HG03469 (cell line): ENCODE measurements at regions not wholly inside any gene's neighbourhood (a gene's known extent, or its start where the extent isn't known, plus 50 kb on each side); places are given as distances from the start of the nearest gene placed in this dataset.
"Not testable (repeated sequence)": the region's sequence is repeated elsewhere in the genome, so short reads cannot be mapped to it uniquely, and the experiment has no call there.

Source experiments
- ATAC-seq: cut with Tn5 transposase; IDR thresholded peaks from one replicate; pipeline ENCODE4 v1.9.1; 2021; ENCODE audit warnings: mild to moderate bottlenecking, moderate library complexity, moderate number of reproducible peaks; ENCODE audit not compliant: unreplicated experiment

- ATAC-seq: no peak
Observed at GRCh38 chr1:163562355-163562754, 240.6 kb downstream of the NUF2 start.

GRCh38 chr1:163565166-163565565 is 243.4 kb downstream of the NUF2 start:
- no peak for ATAC-seq

DNA sequence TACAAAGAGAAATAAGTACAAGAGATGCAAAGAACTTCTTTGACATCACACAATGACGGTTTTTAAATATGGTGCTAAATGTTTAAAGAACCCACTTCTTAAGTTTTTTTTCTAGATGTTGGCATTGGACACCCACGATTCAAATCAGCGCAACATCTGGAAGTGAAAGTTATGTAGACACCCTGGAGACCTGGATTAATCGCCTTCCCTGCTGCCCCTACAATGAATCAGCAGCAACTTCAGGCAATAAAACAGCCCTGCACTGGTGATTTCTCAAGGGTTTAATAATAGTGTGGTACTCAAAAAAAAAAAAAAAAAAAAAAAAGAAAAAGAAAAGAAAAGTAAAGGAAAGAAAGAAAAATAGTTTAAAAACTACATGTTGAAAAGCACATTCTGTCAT is 248.3 kb downstream of the NUF2 start:
- no peak for ATAC-seq

- no peak for ATAC-seq
Observed at GRCh38 chr1:163571950-163572349, 250.2 kb downstream of the NUF2 start.

- no peak for ATAC-seq
Observed at GRCh38 chr1:163574119-163574518, 252.4 kb downstream of the NUF2 start.

DNA sequence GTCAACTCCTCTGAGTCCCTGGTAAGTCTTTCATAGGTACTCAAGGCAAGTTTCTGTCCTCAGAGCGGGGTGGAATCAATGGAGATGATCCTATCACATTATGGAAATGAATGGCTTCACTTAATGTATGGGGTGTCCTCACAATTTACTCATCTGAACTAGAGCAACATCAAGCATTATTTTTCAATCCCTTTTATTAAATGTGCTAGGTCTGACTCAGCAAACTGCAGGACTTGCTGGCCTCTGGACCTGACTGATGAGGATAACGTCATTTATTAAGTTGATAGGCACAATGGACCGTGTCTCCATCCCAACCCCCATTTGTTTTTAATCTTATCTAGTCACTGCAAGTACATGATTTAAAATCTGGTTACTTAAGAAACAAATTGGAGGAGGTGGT is 259.2 kb downstream of the NUF2 start:
- ATAC-seq: no peak

- no peak for ATAC-seq
Observed at GRCh38 chr1:163583661-163584181, 262.0 kb downstream of the NUF2 start.

DNA sequence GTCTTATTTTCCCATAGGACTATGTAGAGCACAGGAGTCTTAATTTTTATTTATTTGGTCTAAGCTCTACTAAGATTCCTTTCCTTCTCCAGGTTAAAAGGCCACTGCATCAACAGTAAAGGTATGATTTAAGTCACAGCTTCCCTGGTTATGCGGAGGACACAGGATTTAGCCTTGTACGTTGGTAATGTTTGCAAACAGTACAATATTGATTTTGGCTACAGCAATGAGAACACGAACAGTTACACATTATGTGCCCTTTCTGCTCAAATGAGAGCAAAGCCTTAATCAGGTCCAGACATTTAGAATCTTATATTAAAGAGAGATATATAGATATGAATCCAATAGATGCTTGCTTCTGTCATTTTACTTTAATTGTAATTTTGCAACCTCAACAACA is 264.0 kb downstream of the NUF2 start:
- no peak for ATAC-seq

DNA sequence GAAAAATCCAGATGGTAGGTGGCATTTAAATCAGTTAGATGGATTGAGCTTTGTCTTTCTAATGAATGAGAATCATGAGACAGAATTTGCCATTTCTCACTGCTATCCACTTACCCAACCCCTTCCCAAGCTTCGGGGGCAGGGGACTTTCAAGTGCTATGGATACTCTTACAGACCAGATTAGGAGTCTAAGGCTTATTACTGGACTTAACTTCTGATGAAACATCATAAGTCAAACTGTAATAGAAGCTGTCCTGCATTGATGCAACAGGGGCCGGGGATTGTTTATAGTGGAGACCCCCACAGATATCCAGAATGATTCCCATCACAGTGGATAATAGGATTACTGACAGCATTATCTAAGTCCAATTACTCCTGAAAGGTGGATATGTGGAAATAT is 267.0 kb downstream of the NUF2 start:
- ATAC-seq: no peak

DNA sequence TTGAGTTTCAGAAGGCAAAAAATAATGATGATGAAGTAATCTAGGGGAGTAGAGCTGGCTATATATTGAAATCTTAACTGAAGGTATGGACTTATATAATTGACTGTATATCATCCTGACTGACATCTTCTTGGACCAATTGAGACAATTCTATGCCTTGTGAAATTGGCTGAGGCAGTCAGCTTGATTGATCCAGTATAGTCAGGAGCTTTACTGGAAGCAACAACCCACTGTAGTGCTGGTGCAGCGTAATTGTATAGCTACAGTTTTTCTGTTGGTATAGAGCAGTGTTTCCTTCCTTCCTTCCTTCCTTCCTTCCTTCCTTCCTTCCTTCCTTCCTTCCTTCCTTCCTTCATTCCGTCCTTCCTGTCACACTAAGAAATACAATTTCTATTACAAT is 268.0 kb downstream of the NUF2 start:
- ATAC-seq: no peak

GRCh38 chr1:163591131-163591530 is 269.4 kb downstream of the NUF2 start:
- ATAC-seq: not testable (repeated sequence)

DNA sequence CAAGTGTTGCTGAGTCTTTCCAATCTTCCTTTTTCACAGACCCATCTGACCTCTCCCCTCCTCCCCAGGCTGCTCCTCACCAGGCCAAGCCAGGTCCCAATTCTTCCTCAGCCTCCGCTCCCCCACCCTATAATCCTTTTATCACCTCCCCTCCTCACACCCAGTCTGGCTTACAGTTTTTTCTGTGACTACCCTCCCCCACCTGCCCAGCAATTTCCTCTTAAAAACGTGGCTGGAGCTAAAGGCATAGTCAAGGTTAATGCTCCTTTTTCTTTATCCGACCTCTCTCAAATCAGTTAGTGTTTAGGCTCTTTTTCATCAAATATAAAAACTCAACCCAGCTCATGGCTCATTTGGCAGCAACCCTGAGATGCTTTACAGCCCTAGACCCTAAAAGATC is 270.9 kb downstream of the NUF2 start:
- not testable (repeated sequence) for ATAC-seq

GRCh38 chr1:163596106-163596505 is 274.4 kb downstream of the NUF2 start:
- ATAC-seq: not testable (repeated sequence)

- no peak for ATAC-seq
Observed at GRCh38 chr1:163596541-163597258, 274.9 kb downstream of the NUF2 start.

DNA sequence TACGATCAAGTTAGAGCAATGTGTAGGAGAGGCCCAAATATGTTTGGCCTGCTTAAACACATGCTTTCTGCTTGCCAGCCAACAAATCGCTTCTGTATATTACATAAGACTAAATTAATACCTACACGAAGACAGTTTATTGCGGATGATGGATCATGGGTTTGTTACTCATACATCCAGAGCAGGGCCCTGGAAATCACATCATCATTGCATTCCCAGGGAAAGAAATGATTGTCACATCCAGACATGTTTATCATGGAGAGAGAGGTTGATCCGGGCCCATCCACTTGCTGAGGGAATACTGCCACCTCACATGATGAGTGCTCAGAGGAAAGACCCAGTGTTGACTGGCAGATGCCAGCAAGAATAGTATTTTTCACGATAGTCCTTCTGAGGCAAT is 282.6 kb downstream of the NUF2 start:
- ATAC-seq: no peak

DNA sequence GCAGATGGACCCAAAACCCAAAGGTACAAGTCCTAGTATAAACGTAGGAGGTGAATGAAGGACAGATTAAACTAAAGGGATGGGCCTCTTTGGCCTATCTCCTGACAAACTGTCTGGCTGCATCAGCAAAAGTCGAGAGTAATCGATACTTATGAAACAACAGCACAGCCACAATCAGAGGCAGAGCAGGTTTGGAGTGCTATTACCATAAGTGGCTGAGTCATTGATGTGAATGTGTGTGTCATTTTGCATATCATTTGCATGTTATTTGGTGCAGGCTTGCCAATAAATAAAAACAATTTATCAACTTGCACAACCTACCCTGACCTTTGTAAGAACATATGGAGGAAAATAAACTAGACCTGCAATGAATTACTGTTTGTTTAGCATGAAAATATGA is 283.1 kb downstream of the NUF2 start:
- no peak for ATAC-seq

- no peak for ATAC-seq
Observed at GRCh38 chr1:163608979-163609378, 287.2 kb downstream of the NUF2 start.

DNA sequence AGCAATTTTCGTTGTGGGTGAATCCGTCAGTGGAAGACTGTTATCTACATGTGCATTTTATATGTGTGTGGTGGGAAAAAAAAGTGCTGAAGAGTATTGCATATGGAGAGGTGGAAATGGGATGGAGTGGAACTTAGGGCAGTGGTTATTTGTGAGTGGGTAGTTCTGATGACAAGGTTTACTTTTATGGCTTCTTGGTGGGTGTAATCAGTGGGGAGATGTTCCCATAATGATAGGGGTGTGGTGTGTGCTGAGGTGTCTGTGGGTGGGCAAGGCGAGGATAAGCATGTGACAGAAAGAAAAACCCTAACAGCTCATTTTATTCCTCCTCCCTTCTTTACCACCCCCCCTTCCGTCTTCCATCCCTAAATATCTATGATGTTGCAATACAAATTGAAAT is 288.1 kb downstream of the NUF2 start:
- no peak for ATAC-seq

DNA sequence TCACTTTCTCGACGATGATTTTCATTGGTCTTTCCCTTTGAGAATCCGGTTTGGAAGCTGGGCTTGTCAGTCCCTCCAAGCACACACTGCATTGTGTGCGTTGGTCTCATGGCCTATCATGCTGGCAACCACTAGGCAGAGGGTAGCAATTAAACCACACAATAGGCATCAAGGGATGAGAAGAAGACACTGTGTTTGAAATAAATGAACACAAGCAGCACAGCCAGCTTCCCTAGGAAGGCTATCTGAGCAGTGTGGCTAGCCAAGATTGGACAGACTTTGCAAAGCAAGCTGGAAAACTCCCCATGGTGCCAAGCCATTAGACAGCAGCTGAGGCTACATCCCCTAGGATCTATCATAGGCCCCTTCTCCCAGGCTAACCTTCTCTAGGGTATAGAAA is 288.7 kb downstream of the NUF2 start:
- ATAC-seq: no peak

DNA sequence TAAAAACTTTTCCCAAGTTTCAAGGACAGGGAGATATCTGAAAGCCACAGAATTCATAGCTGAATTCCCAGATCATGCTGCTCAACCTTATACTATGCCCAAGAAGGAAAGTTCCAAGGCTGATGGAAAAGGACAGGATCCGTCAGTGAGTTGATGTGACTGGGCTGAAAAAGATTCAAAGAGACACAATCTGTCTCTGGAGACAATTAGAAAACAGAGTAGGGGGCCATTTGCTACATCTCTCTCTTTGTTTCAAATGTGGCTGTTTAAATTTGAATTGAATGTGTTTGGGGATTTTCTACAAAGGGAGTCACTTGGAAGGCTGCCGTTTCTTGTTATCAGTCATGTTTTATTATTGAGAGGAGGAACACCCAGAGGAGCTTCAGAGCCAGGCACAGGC is 292.6 kb downstream of the NUF2 start:
- no peak for ATAC-seq

- ATAC-seq: no peak
Observed at GRCh38 chr1:163628034-163628773, 306.4 kb downstream of the NUF2 start.

GRCh38 chr1:163632269-163632668 is 310.5 kb downstream of the NUF2 start:
- ATAC-seq: no peak
